SK-N-SH (cell line): ENCODE measurements at regions not wholly inside any gene's neighbourhood (a gene's known extent, or its start where the extent isn't known, plus 50 kb on each side); places are given as distances from the start of the nearest gene placed in this dataset.

Experiments used
- CTCF ChIA-PET: fragments of 300-600, 350-600 bp; formaldehyde crosslinking; extraction: SDS; loops from one replicate; lab custom pipeline; 2021; lab: Yijun Ruan, JAX
- POLR2A ChIA-PET: fragments of 350-600 bp; sonication (Branson Sonifier 250); formaldehyde crosslinking; extraction: SDS; loops from one replicate; lab custom pipeline; 2020; ENCODE audit warnings: antibody characterized with exemption, inconsistent platforms; lab: Yijun Ruan, JAX
- DNase-seq: peaks from one replicate; pipeline ENCODE4 v3.0.0; 2012
- H2AFZ ChIP-seq: fragments of 200-600 bp; sonication (generic); 2 replicates; pipeline ENCODE4 v1.8.1; 2016; ENCODE audit warnings: antibody characterized with exemption, mild to moderate bottlenecking, low read depth
- H3F3A ChIP-seq: fragments of 200-600 bp; sonication (generic); replicated peaks from 2 replicates; pipeline ENCODE3; 2016; ENCODE audit warnings: antibody characterized with exemption, mild to moderate bottlenecking; ENCODE audit not compliant: insufficient read depth
- H3K27ac ChIP-seq, 2 experiments: fragments of 200-500 bp in 1 of 2; fragments of 200-600 bp in 1 of 2; sonication (Bioruptor generic) in 1 of 2; sonication (generic), shearing (Covaris generic) in 1 of 2; 2 replicates each; pipeline versions ENCODE4 v1.5.1 to v1.6.1; 2014 to 2016; ENCODE audit warnings: low read depth in 2 of 2, inconsistent platforms in 1 of 2, low read length in 1 of 2, mild to moderate bottlenecking in 1 of 2, mixed read lengths in 1 of 2
- H3K27me3 ChIP-seq: fragments of 200-600 bp; sonication (generic), shearing (Covaris generic); 2 replicates; pipeline ENCODE4 v1.6.1; 2016; ENCODE audit warnings: mixed run types; ENCODE audit not compliant: insufficient read depth
- H3K36me3 ChIP-seq, 2 experiments: fragments of 200-500 bp in 1 of 2; fragments of 200-600 bp in 1 of 2; sonication (Bioruptor generic) in 1 of 2; sonication (generic) in 1 of 2; replicated peaks in 1 of 2; 2 replicates each; pipeline versions ENCODE3 to v1.5.1; 2014 to 2016; ENCODE audit warnings: low read length in 1 of 2, mild to moderate bottlenecking in 1 of 2; ENCODE audit not compliant: insufficient read depth in 2 of 2, control insufficient read depth in 1 of 2
- H3K4me1 ChIP-seq, 2 experiments: fragments of 200-500 bp in 1 of 2; fragments of 200-600 bp in 1 of 2; sonication (Bioruptor generic) in 1 of 2; sonication (generic), shearing (Covaris generic) in 1 of 2; 2 replicates each; pipeline versions ENCODE4 v1.5.1 to v1.6.1; 2014 to 2016; ENCODE audit warnings: low read depth in 1 of 2, low read length in 1 of 2, mixed run types in 1 of 2; ENCODE audit not compliant: insufficient read depth in 2 of 2, control insufficient read depth in 1 of 2
- H3K4me2 ChIP-seq: fragments of 200-600 bp; sonication (generic), shearing (Covaris generic); 2 replicates; pipeline ENCODE4 v1.6.1; 2017; ENCODE audit warnings: mixed run types
- H3K4me3 ChIP-seq, 2 experiments: fragments of 200-500 bp in 1 of 2; fragments of 200-600 bp in 1 of 2; sonication (Bioruptor generic) in 1 of 2; sonication (generic), shearing (Covaris generic) in 1 of 2; 2 replicates each; pipeline versions ENCODE4 v1.5.1 to v1.8.1; 2014 to 2016; ENCODE audit warnings: low read depth in 2 of 2, inconsistent platforms in 1 of 2, low read length in 1 of 2, mild to moderate bottlenecking in 1 of 2, mixed read lengths in 1 of 2, moderate library complexity in 1 of 2
- H3K79me2 ChIP-seq: fragments of 200-600 bp; sonication (generic); 2 replicates; pipeline ENCODE4 v1.8.1; 2017; ENCODE audit warnings: mild to moderate bottlenecking; ENCODE audit not compliant: insufficient read depth
- H3K9ac ChIP-seq: fragments of 200-600 bp; sonication (generic); 2 replicates; pipeline ENCODE4 v1.6.1; 2017; ENCODE audit warnings: mixed run types
- H3K9me2 ChIP-seq: fragments of 200-600 bp; sonication (generic); 2 replicates; pipeline ENCODE4 v1.6.1; 2017; ENCODE audit warnings: mixed run types
- H3K9me3 ChIP-seq: fragments of 200-600 bp; sonication (generic); 2 replicates; pipeline ENCODE4 v1.6.1; 2017; ENCODE audit warnings: mixed run types, mild to moderate bottlenecking, moderate library complexity
- H4K20me1 ChIP-seq: fragments of 200-600 bp; sonication (generic); 2 replicates; pipeline ENCODE4 v1.6.1; 2017; ENCODE audit warnings: mild to moderate bottlenecking, mixed run types; ENCODE audit not compliant: insufficient read depth
- CHD2 ChIP-seq: fragments of 150-350 bp; IDR thresholded peaks from 2 replicates; pipeline ENCODE4 v1.6.1; 2018; ENCODE audit warnings: low read length; ENCODE audit not compliant: partially characterized antibody
- EP300 ChIP-seq, 2 experiments: IDR thresholded peaks; 2 replicates each; pipeline versions ENCODE4 v1.4.0 to v1.6.1; 2012; ENCODE audit warnings: borderline replicate concordance in 1 of 2, low read depth in 1 of 2, low read length in 1 of 2
- EZH2phosphoT487 ChIP-seq: fragments of 200-600 bp; sonication (generic); IDR thresholded peaks from 2 replicates; pipeline ENCODE4 v1.6.1; 2017; ENCODE audit warnings: low read depth, mixed run types, mild to moderate bottlenecking, antibody characterized with exemption, moderate library complexity, borderline replicate concordance
- FOXJ3 ChIP-seq: sonication (generic); formaldehyde crosslinking; IDR thresholded peaks from 2 replicates; pipeline ENCODE4 v1.5.1; 2020; ENCODE audit warnings: mild to moderate bottlenecking, missing genetic modification reagents
- MXI1 ChIP-seq: IDR thresholded peaks from 2 replicates; pipeline ENCODE4 v1.6.1; 2012; ENCODE audit warnings: mild to moderate bottlenecking, low read depth, low read length, improper control_type of control experiment
- RCOR1 ChIP-seq: fragments of 150-350 bp; IDR thresholded peaks from 2 replicates; pipeline ENCODE4 v1.6.1; 2017; ENCODE audit warnings: antibody characterized with exemption, low read length
- REST ChIP-seq: IDR thresholded peaks from 2 replicates; pipeline ENCODE4 v1.6.1; 2012; ENCODE audit warnings: mild to moderate bottlenecking, low read depth, low read length, moderate library complexity
- RFX5 ChIP-seq: IDR thresholded peaks from 2 replicates; pipeline ENCODE4 v1.6.1; 2012; ENCODE audit warnings: mild to moderate bottlenecking, improper control_type of control experiment, low read length
- YY1 ChIP-seq: IDR thresholded peaks from 2 replicates; pipeline ENCODE4 v1.4.0; 2012; ENCODE audit warnings: low read depth, mild to moderate bottlenecking
- WGBS: methylation state at CpG from one replicate; pipeline ENCODE4 v1.1.6; 2017; ENCODE audit warnings: low lambda C conversion rate; 5-methylcytosine and 5-hydroxymethylcytosine counted together
- TF ChIP-seq, protein P1 (sequence below): fragments of 150-350 bp; IDR thresholded peaks from 2 replicates; pipeline ENCODE4 v1.6.1; 2016; ENCODE audit warnings: mild to moderate bottlenecking, low read depth, low read length

DNA sequence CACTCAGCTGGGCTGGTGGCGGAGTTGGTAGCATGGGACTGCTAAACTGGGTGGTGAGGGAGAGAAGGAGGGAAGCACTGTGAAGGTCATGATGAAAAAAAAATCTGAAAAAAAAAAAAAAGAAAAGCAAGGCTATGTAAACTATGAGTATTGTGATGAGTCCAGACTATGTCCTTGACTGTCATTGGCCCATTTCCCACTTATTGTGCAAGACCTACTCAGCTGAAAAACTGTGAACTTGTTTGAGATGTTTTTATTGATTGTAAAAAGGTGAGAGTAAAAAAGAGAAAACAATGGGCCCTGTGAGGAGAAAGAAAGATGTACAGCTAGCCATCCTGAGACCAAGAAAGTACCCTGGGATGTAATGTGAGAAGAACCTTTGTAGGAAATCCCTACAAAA lies 798.4 kb upstream of the TENM4 start:
- no peak overlapping the region for H3K4me2 ChIP-seq
- no peaks in the 10 kb centered on the region for H3K9me3 ChIP-seq
- ChIA-PET CTCF (no interaction called here), POLR2A (no interaction called here)
- WGBS = 21% methylated on average over 1 of the region's 1 CpG
- H2AFZ ChIP-seq = no peak overlapping the region
- no peak for DNase-seq
- H3K27me3 ChIP-seq = no peaks in the 10 kb centered on the region
- H3K36me3 ChIP-seq = no peaks in the 10 kb centered on the region
- H3F3A ChIP-seq = no peaks in the 10 kb centered on the region
- no peak overlapping the region for H3K27ac ChIP-seq
- no peak overlapping the region for H3K9ac ChIP-seq
- no peaks in the 10 kb centered on the region for H3K79me2 ChIP-seq
- no peak for TF ChIP-seq YY1
- TF ChIP-seq RCOR1 = no peak
- TF ChIP-seq REST = no peak
- TF ChIP-seq CHD2 = no peak
- no peak for TF ChIP-seq EZH2phosphoT487
- no peak for TF ChIP-seq MXI1
- no peak for TF ChIP-seq RFX5
- H3K4me1 ChIP-seq = no peaks in the 10 kb centered on the region
- H3K4me3 ChIP-seq = no peak overlapping the region
- H4K20me1 ChIP-seq = no peaks in the 10 kb centered on the region
- H3K9me2 ChIP-seq = no peaks in the 10 kb centered on the region

GRCh38 chr11:80227915-80228314 lies 787.1 kb upstream of the TENM4 start:
- Histone ChIP-seq H3K27me3 (no peaks in the 10 kb centered on the region), H3K9me3 (peaks cover 14% of the 10 kb centered on the region), H3K36me3 (no peaks in the 10 kb centered on the region), H3K79me2 (no peaks in the 10 kb centered on the region), H3K4me2 (no peak overlapping the region), H3K4me1 (no peaks in the 10 kb centered on the region), H3K27ac (no peak overlapping the region), H4K20me1 (no peaks in the 10 kb centered on the region), H3K9me2 (0 out of 2 replicates have a peak, but pooled peaks cover 3% of the 10 kb centered on the region), H3F3A (no peaks in the 10 kb centered on the region), H3K9ac (no peak overlapping the region), H3K4me3 (no peak overlapping the region), H2AFZ (no peak overlapping the region)
- TF ChIP-seq, protein P1, sequence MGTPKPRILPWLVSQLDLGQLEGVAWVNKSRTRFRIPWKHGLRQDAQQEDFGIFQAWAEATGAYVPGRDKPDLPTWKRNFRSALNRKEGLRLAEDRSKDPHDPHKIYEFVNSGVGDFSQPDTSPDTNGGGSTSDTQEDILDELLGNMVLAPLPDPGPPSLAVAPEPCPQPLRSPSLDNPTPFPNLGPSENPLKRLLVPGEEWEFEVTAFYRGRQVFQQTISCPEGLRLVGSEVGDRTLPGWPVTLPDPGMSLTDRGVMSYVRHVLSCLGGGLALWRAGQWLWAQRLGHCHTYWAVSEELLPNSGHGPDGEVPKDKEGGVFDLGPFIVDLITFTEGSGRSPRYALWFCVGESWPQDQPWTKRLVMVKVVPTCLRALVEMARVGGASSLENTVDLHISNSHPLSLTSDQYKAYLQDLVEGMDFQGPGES = no peak
- TF ChIP-seq FOXJ3 (CRISPR knock-in tag) (no peak), EP300 (IDR thresholded peaks at IDR 0.05; ENCODE audit: borderline replicate concordance in 1 of 2, low read depth in 1 of 2, low read length in 1 of 2) (no peak), YY1 (no peak)
- CTCF ChIA-PET = no interaction called here
- POLR2A ChIA-PET = no interaction called here
- no peak for DNase-seq
